Erythroblast (primary cell): ENCODE measurements at regions not wholly inside any gene's neighbourhood (a gene's known extent, or its start where the extent isn't known, plus 50 kb on each side); places are given as distances from the start of the nearest gene placed in this dataset.

Experiments
- GATA1 ChIP-seq: IDR thresholded peaks from 2 replicates; pipeline ENCODE4 v1.6.1; 2011; ENCODE audit warnings: low read depth, mild to moderate bottlenecking, control low read depth, low read length, moderate library complexity
- POLR2A ChIP-seq: IDR thresholded peaks from 2 replicates; pipeline ENCODE4 v1.6.1; 2011; ENCODE audit warnings: mild to moderate bottlenecking, low read length

GRCh38 chr13:108156749-108157148, 58.6 kb downstream of the LIG4 start:
- TF ChIP-seq GATA1 = no peak
- TF ChIP-seq POLR2A = no peak
